Iris pigment epithelial cell (primary cell): ENCODE measurements at regions not wholly inside any gene's neighbourhood (a gene's known extent, or its start where the extent isn't known, plus 50 kb on each side); places are given as distances from the start of the nearest gene placed in this dataset.

Source experiments
- DNase-seq: peaks from one replicate; pipeline ENCODE4 v3.0.0-alpha.2; 2011; ENCODE audit warnings: low read depth

DNA sequence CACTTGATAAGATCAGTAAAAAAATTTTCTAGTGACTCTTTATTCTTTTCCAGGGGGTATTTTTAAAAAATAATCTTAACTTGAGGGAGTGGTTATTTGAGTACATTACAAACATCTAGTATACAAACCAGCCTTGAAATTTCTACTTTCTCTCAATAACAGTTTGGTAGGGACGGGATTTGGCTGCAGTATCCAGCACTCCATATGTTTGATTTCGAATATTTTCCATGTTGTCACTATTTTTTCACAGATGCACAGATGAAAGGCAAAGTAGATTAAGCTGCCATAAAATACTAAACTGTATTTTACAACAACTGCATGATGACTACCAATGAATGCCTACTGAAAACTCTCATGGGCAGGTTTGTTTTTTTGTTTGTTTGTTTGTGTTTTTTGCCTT lies 225.0 kb downstream of the COX7B2 start:
- no peak for DNase-seq

DNA sequence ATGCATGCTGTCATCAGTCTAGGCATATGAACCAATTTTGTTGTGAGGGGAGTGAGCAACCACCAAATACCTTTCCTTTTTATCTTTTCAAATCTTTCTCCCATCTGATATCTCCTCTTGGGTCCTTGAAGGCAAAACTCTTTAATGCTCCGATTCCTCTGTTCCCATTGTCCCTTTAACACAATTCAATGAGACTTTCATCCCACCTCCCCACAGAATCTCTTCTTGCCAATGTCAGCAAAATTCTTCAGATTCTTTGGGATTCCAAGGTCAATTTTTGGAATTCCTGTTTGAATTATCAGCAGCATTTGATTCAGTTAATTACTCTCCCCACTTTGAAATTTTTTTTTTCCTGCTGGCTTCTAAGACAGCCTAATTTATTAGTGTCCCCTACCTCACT lies 232.7 kb downstream of the COX7B2 start:
- no peak for DNase-seq

DNA sequence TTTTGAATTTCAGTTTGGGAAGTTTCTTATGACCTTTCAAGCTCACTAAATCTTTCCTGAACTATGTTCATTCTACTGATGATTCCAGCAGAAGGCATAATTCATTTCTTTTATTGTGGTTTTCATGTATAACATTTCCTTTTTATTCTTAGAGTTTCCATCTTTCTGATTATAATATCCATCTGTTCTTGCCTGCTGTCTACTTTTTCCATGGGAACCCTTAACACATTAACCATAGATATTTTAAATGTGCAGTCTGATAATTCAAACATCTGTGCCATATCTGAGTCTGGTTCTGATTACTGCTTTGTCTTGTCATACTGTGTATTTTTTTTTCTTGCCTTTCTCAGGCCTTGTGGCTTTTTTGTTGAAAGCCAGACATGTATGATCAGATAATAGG lies 234.7 kb downstream of the COX7B2 start:
- DNase-seq, result no peak

DNA sequence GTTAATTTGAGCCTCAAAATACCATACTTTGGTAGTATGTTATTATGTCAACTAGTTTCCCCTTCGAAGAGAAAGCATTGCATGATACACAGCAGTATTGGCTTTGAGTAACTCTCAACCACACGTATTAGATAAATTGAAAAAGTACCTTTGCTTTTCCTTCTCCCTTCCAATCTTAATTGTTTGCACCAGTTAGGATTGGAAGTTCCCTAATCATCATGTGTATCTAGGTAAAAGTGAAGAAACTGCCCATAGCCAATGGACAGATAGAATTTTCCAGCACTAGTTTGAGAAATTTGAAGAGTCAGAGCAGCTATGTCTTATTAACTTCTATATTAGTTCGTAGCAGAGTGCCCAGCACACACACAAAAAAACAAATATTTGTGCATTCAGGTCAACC lies 241.3 kb downstream of the COX7B2 start:
- no peak for DNase-seq

DNA sequence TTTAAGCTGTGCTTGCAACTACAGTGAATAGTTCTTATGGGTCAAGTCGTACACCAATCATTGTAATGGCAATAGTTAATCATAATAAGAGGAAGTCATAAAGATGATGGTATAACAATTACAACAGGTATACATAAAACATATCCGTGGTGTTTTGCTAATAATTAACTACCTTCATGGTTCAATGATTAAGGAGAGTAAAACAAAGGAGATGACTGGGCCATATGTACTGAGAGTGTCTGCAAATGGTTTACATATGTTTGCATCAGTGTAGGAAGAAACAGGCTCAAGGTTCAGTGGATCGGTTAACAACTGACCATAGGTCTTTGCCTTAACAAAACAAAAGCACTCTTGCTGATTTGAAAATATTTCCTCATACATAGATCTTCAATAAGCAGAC lies 253.0 kb downstream of the COX7B2 start:
- no peak for DNase-seq

DNA sequence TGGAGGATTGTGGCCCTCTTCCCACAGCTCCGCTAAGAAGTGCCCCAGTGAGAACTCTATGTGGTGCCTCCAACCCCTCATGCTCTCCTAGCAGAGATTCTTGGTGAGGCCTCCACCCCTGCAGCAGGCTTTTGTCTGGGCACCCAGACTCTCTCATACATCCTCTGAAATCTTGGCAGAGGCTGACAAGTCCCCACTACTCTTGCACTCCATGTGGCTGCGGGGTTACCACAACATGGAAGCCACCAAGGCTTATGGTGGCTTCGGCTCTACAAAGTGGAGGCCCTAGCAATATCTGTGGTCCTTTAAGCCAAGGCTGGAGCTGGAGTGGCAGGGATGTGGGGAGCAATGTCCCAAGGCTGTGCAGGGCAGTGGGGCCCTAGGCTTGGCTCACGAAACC lies 255.2 kb downstream of the COX7B2 start:
- no peak for DNase-seq

DNA sequence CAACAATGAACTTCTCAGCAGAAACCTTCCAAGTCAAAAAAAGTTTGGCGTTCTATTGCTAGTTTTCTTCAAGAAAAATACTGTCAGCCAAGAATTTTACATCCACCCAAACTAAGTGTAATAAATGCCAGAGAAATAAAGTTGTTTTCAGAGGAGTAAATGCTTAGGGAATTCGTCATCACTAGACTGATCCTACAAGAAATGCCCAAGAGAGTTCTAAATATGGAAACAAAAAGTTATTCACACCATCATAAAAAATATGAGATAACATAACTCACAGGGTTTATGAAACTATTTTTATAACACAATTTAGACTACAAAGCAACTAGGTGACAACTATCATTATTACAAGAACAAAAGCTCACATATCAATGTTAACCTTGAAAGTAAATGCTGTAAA lies 259.5 kb upstream of the GABRA2 start:
- DNase-seq, result no peak

DNA sequence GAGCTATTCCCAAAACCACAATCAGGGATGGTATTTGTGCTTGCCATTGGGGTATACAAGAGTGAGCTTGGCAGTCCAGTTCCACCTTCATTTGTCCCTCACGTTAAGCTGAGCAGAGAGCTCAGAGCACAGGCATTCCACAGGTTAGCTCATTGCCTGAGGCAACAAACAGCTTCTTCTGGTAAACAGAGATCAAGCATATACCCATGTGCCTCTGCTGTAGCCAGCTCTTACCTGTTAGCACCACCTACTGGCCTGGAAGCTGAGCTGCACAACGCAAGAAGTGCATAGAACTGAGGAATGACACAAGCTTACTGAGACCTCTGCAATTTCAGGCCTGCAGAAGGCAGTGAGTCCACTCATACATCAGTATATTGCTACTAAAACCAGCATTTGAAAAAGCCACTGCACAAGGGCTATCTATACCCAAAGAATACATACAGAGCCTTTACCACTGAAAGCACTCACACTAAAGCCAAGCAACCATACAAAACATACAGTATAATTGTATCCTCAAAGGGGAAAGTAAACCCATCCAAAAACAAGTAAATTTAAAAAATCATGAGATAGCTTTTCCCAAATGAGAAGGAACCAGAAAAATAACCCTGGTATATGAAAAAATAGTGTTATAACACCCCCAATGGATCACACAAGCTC lies 258.3 kb upstream of the GABRA2 start:
- peak; percentile 49 for DNase-seq

DNA sequence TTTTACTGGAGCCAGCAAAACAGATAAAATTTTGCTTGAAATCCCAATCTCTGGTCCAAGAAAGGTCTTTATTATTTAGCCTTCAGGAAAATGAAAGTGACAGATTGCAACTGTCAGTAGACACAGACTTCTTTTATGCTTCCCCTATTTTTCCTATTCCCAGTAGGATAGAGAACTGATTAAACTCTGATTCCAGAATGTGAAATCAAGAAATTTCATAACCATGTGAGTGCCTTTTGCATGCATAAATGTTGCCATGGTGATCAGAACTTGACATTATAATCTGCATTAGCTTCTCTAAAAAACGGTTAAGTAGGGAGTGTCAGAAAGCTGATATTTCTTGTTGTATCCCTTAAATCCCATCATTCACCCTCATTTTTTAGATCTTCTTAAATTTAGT lies 255.2 kb upstream of the GABRA2 start:
- no peak for DNase-seq
